ENCODE measurements at regions not wholly inside any gene's neighbourhood (a gene's known extent, or its start where the extent isn't known, plus 50 kb on each side); places are given as distances from the start of the nearest gene placed in this dataset.

DNA sequence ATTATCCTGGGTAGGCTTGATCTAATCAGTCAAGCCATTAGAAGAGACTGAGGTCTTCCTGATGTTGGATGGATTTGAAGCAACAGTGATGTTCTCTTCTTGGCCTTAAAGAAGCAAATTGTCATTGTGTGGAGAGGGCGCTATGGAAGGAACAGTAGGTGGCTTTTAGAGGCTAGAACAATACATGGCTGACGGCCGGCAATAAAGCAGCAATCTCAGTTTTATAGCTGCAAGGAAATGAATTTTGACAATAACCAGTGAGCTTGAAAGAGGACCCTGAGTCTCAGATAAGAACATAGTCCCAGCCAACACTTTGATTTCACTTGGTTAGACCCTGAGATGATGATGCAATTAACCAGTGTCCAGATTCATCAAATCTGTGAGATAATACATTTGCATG, 302.1 kb downstream of the NSUN3 start (continued):
- TF ChIP-seq, protein P1, sequence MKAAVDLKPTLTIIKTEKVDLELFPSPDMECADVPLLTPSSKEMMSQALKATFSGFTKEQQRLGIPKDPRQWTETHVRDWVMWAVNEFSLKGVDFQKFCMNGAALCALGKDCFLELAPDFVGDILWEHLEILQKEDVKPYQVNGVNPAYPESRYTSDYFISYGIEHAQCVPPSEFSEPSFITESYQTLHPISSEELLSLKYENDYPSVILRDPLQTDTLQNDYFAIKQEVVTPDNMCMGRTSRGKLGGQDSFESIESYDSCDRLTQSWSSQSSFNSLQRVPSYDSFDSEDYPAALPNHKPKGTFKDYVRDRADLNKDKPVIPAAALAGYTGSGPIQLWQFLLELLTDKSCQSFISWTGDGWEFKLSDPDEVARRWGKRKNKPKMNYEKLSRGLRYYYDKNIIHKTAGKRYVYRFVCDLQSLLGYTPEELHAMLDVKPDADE (IDR thresholded peaks at IDR 0.05) = no peak
- no peak for TF ChIP-seq NANOG (IDR thresholded peaks at IDR 0.05; ENCODE audit: borderline replicate concordance)
- no peak for TF ChIP-seq JUNB (IDR thresholded peaks at IDR 0.05; ENCODE audit: unreplicated experiment)

DNA sequence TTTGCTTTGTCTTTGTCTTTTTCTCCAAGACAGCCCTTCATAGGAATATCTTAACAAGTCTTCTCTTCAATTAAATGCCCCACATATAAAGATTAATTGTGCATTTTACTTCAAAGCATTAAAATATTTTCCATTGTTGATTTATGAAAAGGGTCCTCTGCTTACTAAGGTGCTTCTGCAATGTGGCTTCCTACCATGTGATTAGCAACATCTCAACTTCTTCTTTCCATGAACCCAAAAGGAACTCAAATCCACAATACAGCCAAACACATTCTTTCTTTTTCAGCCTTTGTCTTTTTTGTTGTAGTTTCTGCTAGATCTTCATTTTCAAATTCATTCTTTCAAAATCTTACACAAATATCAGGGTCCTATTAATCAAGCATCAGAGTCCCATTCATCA, 309.2 kb downstream of the NSUN3 start:
- no peaks in the 10 kb centered on the region for H3K27me3 Mint-ChIP-seq (ENCODE audit: insufficient read depth, low read depth, poor library complexity)
- H3K27ac ChIP-seq (ENCODE audit: low read depth) = no peak overlapping the region
- no peaks in the 10 kb centered on the region for H3F3A ChIP-seq (replicated peaks; ENCODE audit: low read depth)
- DNase-seq (ENCODE audit: low spot score) (no peak), ATAC-seq (no peak)
- peaks cover 20% of the 10 kb centered on the region; the same call in 2 of the 3 replicates for H3K4me1 Mint-ChIP-seq
- no peaks in the 10 kb centered on the region for H4K20me1 ChIP-seq (replicated peaks; ENCODE audit: insufficient read depth)
- no peaks in the 10 kb centered on the region for H3K27me3 ChIP-seq (ENCODE audit: insufficient read depth)
- H2AFZ ChIP-seq = no peak overlapping the region
- no peak for TF ChIP-seq JUNB (IDR thresholded peaks at IDR 0.05; ENCODE audit: unreplicated experiment)
- H3K9me3 Mint-ChIP-seq = peaks cover 13% of the 10 kb centered on the region; the same call in 2 of the 3 replicates
- H3K4me3 Mint-ChIP-seq = no peak overlapping the region
- H3K36me3 Mint-ChIP-seq (ENCODE audit: low read depth) = peaks cover 13% of the 10 kb centered on the region; the same call in 1 of the 3 replicates
- H3K27ac Mint-ChIP-seq = no peak overlapping the region
- peaks cover 19% of the 10 kb centered on the region for H3K4me1 ChIP-seq (ENCODE audit: insufficient read depth)
- no peaks in the 10 kb centered on the region for H3K9me2 ChIP-seq (ENCODE audit: insufficient read depth)
- H3K4me3 ChIP-seq = no peak overlapping the region
- H3K36me3 ChIP-seq (ENCODE audit: insufficient read depth) = no peaks in the 10 kb centered on the region
- H3K79me2 ChIP-seq (replicated peaks; ENCODE audit: insufficient read depth) = no peaks in the 10 kb centered on the region
- no peak overlapping the region for H3K4me2 ChIP-seq

DNA sequence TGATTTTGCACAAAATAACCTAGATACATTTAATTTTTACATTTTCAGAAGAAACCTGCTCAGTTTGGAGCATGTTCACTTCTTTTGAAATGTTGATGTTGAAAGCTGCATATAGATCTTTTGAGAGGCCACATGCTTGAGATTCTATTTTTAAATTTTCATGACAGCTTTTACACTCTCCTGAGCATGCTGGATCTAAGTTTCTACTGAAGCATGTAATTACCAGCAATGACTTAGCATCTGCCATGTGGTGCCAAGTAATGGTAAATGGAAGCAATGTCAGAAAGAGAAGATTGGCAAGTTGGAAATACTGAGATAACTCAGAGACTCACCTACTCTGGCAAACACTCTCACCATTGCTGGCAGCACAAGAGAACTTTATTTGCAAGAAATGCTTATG, 310.6 kb downstream of the NSUN3 start:
- peaks cover 9% of the 10 kb centered on the region; the same call in 1 of the 3 replicates for H3K9me3 Mint-ChIP-seq
- Histone ChIP-seq H3F3A (replicated peaks; ENCODE audit: low read depth) (no peaks in the 10 kb centered on the region), H3K4me3 (no peak overlapping the region), H3K36me3 (ENCODE audit: insufficient read depth) (no peaks in the 10 kb centered on the region), H3K9me2 (ENCODE audit: insufficient read depth) (no peaks in the 10 kb centered on the region), H3K79me2 (replicated peaks; ENCODE audit: insufficient read depth) (no peaks in the 10 kb centered on the region), H3K4me1 (ENCODE audit: insufficient read depth) (peaks cover 27% of the 10 kb centered on the region), H3K27me3 (ENCODE audit: insufficient read depth) (no peaks in the 10 kb centered on the region), H2AFZ (peak overlapping the region; percentile 66; the same call in 1 of the 2 replicates), H3K27ac (ENCODE audit: low read depth) (no peak overlapping the region), H3K4me2 (0 out of 2 replicates have a peak overlapping the region, but pooled peaks have one; percentile 28), H4K20me1 (replicated peaks; ENCODE audit: insufficient read depth) (no peaks in the 10 kb centered on the region)
- H3K27ac Mint-ChIP-seq = no peak overlapping the region
- no peak for DNase-seq (ENCODE audit: low spot score)
- H3K4me1 Mint-ChIP-seq = peaks cover 33% of the 10 kb centered on the region; the same call in 2 of the 3 replicates
- no peaks in the 10 kb centered on the region for H3K27me3 Mint-ChIP-seq (ENCODE audit: insufficient read depth, low read depth, poor library complexity)
- ATAC-seq = no peak
- peaks cover 8% of the 10 kb centered on the region; the same call in 1 of the 3 replicates for H3K36me3 Mint-ChIP-seq (ENCODE audit: low read depth)
- H3K4me3 Mint-ChIP-seq = no peak overlapping the region
- TF ChIP-seq, protein P2, sequence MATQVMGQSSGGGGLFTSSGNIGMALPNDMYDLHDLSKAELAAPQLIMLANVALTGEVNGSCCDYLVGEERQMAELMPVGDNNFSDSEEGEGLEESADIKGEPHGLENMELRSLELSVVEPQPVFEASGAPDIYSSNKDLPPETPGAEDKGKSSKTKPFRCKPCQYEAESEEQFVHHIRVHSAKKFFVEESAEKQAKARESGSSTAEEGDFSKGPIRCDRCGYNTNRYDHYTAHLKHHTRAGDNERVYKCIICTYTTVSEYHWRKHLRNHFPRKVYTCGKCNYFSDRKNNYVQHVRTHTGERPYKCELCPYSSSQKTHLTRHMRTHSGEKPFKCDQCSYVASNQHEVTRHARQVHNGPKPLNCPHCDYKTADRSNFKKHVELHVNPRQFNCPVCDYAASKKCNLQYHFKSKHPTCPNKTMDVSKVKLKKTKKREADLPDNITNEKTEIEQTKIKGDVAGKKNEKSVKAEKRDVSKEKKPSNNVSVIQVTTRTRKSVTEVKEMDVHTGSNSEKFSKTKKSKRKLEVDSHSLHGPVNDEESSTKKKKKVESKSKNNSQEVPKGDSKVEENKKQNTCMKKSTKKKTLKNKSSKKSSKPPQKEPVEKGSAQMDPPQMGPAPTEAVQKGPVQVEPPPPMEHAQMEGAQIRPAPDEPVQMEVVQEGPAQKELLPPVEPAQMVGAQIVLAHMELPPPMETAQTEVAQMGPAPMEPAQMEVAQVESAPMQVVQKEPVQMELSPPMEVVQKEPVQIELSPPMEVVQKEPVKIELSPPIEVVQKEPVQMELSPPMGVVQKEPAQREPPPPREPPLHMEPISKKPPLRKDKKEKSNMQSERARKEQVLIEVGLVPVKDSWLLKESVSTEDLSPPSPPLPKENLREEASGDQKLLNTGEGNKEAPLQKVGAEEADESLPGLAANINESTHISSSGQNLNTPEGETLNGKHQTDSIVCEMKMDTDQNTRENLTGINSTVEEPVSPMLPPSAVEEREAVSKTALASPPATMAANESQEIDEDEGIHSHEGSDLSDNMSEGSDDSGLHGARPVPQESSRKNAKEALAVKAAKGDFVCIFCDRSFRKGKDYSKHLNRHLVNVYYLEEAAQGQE (IDR thresholded peaks at IDR 0.05; ENCODE audit: unreplicated experiment) = no peak
- no peak for TF ChIP-seq POLR2AphosphoS5 (IDR thresholded peaks at IDR 0.05; ENCODE audit: low read depth)
- TF ChIP-seq, protein P3, sequence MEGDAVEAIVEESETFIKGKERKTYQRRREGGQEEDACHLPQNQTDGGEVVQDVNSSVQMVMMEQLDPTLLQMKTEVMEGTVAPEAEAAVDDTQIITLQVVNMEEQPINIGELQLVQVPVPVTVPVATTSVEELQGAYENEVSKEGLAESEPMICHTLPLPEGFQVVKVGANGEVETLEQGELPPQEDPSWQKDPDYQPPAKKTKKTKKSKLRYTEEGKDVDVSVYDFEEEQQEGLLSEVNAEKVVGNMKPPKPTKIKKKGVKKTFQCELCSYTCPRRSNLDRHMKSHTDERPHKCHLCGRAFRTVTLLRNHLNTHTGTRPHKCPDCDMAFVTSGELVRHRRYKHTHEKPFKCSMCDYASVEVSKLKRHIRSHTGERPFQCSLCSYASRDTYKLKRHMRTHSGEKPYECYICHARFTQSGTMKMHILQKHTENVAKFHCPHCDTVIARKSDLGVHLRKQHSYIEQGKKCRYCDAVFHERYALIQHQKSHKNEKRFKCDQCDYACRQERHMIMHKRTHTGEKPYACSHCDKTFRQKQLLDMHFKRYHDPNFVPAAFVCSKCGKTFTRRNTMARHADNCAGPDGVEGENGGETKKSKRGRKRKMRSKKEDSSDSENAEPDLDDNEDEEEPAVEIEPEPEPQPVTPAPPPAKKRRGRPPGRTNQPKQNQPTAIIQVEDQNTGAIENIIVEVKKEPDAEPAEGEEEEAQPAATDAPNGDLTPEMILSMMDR (conservative IDR thresholded peaks at IDR 0.05; ENCODE audit: low read depth in 2 of 2) = no peak
- no peak for TF ChIP-seq EZH2phosphoT487 (IDR thresholded peaks at IDR 0.05; ENCODE audit: unreplicated experiment)
- no peak for TF ChIP-seq JUNB (IDR thresholded peaks at IDR 0.05; ENCODE audit: unreplicated experiment)

Measured in GM23338 (cell line).